C4-2B (cell line): ENCODE measurements at regions not wholly inside any gene's neighbourhood (a gene's known extent, or its start where the extent isn't known, plus 50 kb on each side); places are given as distances from the start of the nearest gene placed in this dataset.

Experiments
- CTCF ChIP-seq: fragments of 450-650 bp; conservative IDR thresholded peaks from 2 replicates; pipeline ENCODE4 v1.5.1; 2017; ENCODE audit warnings: mild to moderate bottlenecking
- ZFX ChIP-seq: fragments of 450-650 bp; IDR thresholded peaks from 2 replicates; pipeline ENCODE4 v1.6.1; 2017

- TF ChIP-seq CTCF: no peak
- no peak for TF ChIP-seq ZFX
Observed at GRCh38 chr5:163609910-163610309, 104.5 kb downstream of the MAT2B start.
